ENCODE measurements at regions not wholly inside any gene's neighbourhood (a gene's known extent, or its start where the extent isn't known, plus 50 kb on each side); places are given as distances from the start of the nearest gene placed in this dataset.

DNA sequence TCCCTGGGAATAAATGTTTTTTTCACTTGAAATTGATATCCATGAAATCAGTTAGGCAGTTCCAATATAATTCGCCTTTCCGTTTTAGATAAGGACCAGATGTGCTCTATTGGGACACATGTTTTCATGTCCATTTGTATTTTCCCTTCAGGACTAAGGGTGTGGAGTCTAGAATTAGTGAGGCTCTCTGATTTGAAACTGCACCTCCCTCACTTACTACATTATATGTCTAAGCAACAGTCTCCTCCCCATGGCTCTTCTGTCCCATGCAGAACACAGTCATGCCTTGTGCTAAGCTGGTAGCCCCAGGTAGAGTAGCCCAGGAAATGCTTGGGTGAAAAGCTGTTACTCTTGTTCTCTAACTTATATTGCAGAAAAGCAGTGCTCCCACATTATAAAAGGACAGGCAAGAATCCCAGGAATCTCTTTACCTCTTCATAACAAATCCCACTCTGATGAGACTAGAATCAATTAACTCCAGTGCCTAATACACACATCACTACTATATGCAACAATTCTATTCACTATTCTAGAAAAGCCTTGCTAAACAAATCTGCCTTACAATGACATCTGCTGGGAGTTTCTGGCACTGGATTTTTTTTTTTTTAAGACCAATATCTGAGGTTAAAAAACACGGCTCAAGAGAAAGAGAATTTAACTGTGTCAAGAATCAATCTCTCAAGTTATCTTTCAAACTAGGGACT, 293.9 kb downstream of the SNX13 start:
- Mint-ChIP-seq H3K4me1 (ENCODE audit: low read depth) (no peaks in the 10 kb centered on the region), H3K27ac (no peak overlapping the region), H3K36me3 (ENCODE audit: insufficient read depth) (no peaks in the 10 kb centered on the region), H3K27me3 (no peaks in the 10 kb centered on the region), H3K9me3 (ENCODE audit: low read depth) (peaks cover 12% of the 10 kb centered on the region), H3K4me3 (ENCODE audit: low read depth) (no peak overlapping the region)
- TF ChIP-seq, protein P1, sequence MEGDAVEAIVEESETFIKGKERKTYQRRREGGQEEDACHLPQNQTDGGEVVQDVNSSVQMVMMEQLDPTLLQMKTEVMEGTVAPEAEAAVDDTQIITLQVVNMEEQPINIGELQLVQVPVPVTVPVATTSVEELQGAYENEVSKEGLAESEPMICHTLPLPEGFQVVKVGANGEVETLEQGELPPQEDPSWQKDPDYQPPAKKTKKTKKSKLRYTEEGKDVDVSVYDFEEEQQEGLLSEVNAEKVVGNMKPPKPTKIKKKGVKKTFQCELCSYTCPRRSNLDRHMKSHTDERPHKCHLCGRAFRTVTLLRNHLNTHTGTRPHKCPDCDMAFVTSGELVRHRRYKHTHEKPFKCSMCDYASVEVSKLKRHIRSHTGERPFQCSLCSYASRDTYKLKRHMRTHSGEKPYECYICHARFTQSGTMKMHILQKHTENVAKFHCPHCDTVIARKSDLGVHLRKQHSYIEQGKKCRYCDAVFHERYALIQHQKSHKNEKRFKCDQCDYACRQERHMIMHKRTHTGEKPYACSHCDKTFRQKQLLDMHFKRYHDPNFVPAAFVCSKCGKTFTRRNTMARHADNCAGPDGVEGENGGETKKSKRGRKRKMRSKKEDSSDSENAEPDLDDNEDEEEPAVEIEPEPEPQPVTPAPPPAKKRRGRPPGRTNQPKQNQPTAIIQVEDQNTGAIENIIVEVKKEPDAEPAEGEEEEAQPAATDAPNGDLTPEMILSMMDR (IDR thresholded peaks at IDR 0.05; ENCODE audit: unreplicated experiment): peak; percentile 36
- DNase-seq (ENCODE audit: low spot score, unreplicated experiment): no peak

DNA sequence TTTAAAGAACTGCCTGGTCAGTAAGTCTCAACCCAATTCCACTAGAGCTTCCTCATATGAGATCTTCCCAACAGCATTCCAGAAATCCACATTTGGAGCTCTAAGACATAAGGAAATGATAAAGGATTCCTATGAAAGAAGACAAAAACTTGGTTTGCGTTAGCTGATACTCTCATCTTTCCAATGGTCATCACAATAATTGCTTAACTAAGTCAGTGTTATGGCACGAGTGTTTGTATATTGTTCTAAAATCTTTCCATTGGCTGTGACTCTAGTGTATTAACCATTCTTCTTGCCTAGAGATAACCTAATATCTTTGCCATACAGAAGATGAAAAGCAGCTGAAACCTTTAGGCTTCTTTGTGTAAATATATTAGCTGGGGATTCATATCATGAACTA, 289.0 kb downstream of the SNX13 start:
- no peak for DNase-seq (ENCODE audit: low spot score, unreplicated experiment)
- Mint-ChIP-seq H3K27me3 (no peaks in the 10 kb centered on the region), H3K27ac (no peak overlapping the region), H3K36me3 (ENCODE audit: insufficient read depth) (no peaks in the 10 kb centered on the region), H3K9me3 (ENCODE audit: low read depth) (no peaks in the 10 kb centered on the region), H3K4me3 (ENCODE audit: low read depth) (no peak overlapping the region), H3K4me1 (ENCODE audit: low read depth) (no peaks in the 10 kb centered on the region)
- TF ChIP-seq, protein P1 (IDR thresholded peaks at IDR 0.05; ENCODE audit: unreplicated experiment): no peak

GRCh38 chr7:17651863-17652385, 288.4 kb downstream of the SNX13 start:
- Mint-ChIP-seq H3K36me3 (ENCODE audit: insufficient read depth) (no peaks in the 10 kb centered on the region), H3K9me3 (ENCODE audit: low read depth) (no peaks in the 10 kb centered on the region), H3K4me3 (ENCODE audit: low read depth) (no peak overlapping the region), H3K27me3 (no peaks in the 10 kb centered on the region), H3K4me1 (ENCODE audit: low read depth) (no peaks in the 10 kb centered on the region), H3K27ac (no peak overlapping the region)
- no peak for DNase-seq (ENCODE audit: low spot score, unreplicated experiment)
- TF ChIP-seq, protein P1 (IDR thresholded peaks at IDR 0.05; ENCODE audit: unreplicated experiment): no peak

DNA sequence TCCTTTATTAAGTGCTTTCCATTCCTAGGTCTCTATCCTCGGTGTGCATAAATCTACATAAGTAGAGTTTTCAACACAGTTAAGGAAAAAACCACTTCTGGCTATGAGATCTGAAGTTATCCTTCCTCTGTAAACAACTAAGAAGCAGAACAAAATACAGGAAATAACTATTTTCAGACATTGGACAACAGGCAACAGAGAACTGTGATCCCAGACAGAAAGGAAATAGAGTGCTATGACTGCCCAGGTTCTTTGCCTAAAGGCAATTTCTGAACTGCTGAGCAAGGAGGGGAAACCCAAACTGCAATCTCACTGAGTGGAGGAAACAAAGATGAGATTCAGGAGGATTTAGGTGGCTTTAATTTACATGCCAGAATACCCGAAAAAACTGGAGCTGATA, 285.4 kb downstream of the SNX13 start:
- no peak for DNase-seq (ENCODE audit: low spot score, unreplicated experiment)
- H3K36me3 Mint-ChIP-seq (ENCODE audit: insufficient read depth): no peaks in the 10 kb centered on the region
- no peaks in the 10 kb centered on the region for H3K4me1 Mint-ChIP-seq (ENCODE audit: low read depth)
- H3K9me3 Mint-ChIP-seq (ENCODE audit: low read depth): no peaks in the 10 kb centered on the region
- H3K4me3 Mint-ChIP-seq (ENCODE audit: low read depth): no peak overlapping the region
- H3K27me3 Mint-ChIP-seq: no peaks in the 10 kb centered on the region
- H3K27ac Mint-ChIP-seq: no peak overlapping the region
- TF ChIP-seq, protein P1 (IDR thresholded peaks at IDR 0.05; ENCODE audit: unreplicated experiment): no peak

GRCh38 chr7:17659126-17659525, 281.2 kb downstream of the SNX13 start:
- Mint-ChIP-seq H3K4me3 (ENCODE audit: low read depth) (no peak overlapping the region), H3K36me3 (ENCODE audit: insufficient read depth) (no peaks in the 10 kb centered on the region), H3K4me1 (ENCODE audit: low read depth) (peaks cover 4% of the 10 kb centered on the region), H3K27me3 (no peaks in the 10 kb centered on the region), H3K27ac (no peak overlapping the region), H3K9me3 (ENCODE audit: low read depth) (no peaks in the 10 kb centered on the region)
- no peak for DNase-seq (ENCODE audit: low spot score, unreplicated experiment)
- TF ChIP-seq, protein P1 (IDR thresholded peaks at IDR 0.05; ENCODE audit: unreplicated experiment): no peak

Data from progenitor cell of endocrine pancreas (in vitro differentiated cells).